GM21526 (cell line): ENCODE measurements at regions not wholly inside any gene's neighbourhood (a gene's known extent, or its start where the extent isn't known, plus 50 kb on each side); places are given as distances from the start of the nearest gene placed in this dataset.

Experiments used
- ATAC-seq: cut with Tn5 transposase; IDR thresholded peaks from one replicate; pipeline ENCODE4 v1.9.1; 2021; ENCODE audit warnings: moderate library complexity; ENCODE audit not compliant: unreplicated experiment, low FRiP score

- no peak for ATAC-seq
Measured at GRCh38 chr10:117903854-117904253, 142.9 kb downstream of the RAB11FIP2 start.

DNA sequence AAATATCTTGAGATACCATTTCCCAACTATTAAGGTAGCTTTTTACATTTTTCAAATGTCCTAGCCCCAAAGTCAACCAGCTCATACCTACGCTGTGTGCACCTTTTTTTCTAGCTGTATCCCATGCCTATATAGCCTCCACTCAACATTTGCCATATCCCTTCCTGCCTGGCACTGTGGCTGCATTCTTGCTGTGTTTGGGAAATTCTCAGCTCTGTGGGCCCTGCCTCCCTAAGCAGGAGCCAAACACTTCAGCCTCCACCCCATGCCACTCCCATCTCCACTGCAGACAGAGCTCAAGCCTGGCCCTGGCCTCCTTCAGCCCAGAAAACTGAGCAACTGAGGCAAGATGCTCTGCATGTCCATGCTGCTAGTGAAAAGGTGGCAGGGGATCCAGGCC is 141.3 kb downstream of the RAB11FIP2 start:
- no peak for ATAC-seq

GRCh38 chr10:117911684-117912083 is 135.1 kb downstream of the RAB11FIP2 start:
- no peak for ATAC-seq

- no peak for ATAC-seq
Measured at GRCh38 chr10:117914334-117914733, 132.4 kb downstream of the RAB11FIP2 start.

- ATAC-seq: no peak
Measured at GRCh38 chr10:117920956-117921355, 125.8 kb downstream of the RAB11FIP2 start.

DNA sequence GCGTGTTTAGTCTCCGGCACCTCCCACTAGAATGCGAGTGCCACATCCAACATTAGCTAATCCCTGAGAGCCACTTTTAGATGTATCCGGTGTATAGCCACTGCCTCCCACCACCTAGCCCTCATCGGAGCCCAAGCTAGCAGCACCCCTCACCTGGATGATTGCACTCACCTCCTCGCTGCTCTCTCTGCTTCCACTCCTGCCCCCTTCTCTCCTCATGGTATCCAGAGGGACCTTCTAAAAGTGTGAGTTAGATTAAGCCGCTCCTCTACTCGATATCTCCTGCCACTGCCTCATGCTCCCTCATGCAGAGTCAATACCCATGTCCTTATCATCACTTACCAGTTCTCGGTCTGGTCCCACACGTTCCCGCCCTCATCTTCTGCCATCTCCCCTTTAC is 125.3 kb downstream of the RAB11FIP2 start:
- ATAC-seq: no peak

GRCh38 chr10:117924820-117925219 is 121.9 kb downstream of the RAB11FIP2 start:
- ATAC-seq: no peak

DNA sequence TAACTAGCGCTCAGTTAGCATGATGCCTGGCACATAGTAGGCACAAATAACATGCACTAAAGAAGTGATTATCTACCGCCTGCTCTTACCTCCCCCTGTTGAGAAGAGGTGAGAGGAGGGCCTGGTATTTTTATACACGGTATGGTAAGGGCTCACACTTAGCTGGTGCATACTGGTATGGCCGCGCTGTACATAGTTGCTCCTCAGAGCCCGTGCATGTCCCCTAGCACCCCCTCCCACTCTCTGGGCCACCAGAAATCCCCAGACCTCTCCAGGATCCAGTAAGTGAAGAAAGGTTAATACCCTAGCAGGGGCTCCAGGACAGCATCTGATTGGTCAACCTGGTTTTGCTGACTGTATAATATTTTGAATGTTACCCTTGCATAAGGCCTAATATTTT is 121.4 kb downstream of the RAB11FIP2 start:
- ATAC-seq: no peak

DNA sequence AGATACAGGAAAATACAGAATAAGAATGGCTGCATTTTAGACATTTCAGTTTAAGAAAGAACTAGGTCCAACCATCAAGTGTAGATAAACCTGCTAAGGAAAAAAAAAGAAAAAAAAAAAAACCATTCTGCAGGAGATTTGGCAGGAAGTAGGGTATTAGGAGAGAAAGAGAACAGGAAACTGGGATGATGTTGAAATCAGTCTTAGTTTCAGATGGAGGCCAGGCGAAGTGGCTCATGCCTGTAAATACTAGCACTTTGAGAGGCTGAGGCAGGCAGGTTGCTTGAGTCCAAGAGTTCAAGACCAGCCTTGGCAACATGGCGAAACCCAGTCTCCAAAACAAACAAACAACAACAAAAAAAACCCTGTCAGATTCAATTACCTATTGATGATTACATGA is 120.2 kb downstream of the RAB11FIP2 start:
- ATAC-seq: no peak

DNA sequence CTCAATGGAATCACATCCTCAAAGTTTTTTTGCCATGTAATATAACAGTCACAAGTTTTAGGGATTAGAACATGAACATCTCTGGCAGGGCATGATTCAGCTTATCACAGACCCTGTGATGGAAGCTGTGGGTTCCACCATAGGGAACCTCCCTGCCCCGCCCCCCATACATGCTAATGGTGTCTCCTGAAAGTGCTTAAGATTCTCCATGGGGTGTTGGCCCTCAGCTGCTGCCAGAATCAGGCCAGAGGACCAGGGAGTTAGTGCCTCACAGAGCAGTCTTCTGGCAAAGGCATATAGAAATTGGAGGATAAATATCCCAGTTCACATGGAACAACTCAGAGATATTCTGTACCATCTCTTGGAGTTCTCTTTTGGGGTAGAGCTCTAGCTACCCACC is 119.4 kb downstream of the RAB11FIP2 start:
- no peak for ATAC-seq

DNA sequence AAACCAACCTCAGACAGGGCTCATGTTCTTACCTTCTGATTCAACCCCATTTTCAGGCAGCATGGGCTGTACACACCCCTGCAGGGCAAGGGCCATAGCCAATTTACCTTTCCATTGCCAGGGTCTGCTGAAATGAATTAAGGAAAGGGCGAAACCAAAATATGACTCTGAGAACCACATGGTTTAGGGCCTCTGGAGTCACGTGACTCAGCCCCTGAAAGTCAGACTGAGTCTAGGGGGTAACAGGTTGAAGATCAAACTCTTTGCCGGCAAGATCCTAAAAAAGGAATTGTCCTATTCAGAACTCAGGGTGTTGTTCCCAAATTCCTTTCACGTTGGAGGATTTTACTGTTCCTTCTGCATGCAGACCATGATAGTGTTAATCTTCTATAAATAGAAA is 118.9 kb downstream of the RAB11FIP2 start:
- ATAC-seq: no peak

DNA sequence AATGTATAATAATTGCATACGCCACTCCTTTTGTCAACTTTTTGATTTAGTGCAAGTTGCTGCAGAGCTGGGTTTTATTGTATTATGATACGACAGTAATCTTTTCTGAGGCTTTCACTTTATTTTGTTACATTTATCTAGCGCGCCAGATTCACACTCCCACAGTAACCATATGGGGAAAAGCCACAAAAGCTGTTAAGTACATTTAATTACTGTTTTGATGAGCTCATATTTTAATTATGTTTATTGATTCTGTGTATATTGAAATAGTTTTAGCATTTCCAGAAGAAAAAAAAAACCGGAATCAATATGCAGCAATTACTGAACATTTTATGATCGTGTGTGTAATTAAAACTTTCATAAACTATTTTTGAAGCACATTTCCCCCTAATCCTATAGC is 118.5 kb downstream of the RAB11FIP2 start:
- no peak for ATAC-seq

GRCh38 chr10:117928741-117929140 is 118.0 kb downstream of the RAB11FIP2 start:
- no peak for ATAC-seq

- no peak for ATAC-seq
Measured at GRCh38 chr10:117929327-117930067, 117.2 kb downstream of the RAB11FIP2 start.

DNA sequence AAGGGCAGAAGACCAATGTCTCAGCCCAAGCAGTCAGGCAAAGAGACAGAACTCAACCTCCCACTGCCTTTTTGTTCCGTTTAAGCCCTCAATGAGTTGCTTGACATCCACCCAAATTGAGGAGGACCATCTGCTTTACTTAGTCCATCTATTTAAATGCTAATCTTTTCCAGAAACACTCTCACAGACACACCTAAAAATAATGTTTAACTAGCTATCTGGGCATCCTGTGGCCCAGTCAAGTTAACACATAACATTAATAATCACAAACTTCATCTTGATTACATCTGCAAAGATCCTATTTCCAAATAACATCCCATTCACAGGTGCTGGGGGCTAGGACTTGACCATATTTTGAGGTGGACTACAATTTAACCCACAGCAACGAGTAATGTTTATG is 115.7 kb downstream of the RAB11FIP2 start:
- ATAC-seq: no peak

- ATAC-seq: no peak
Measured at GRCh38 chr10:117933036-117933435, 113.7 kb downstream of the RAB11FIP2 start.

DNA sequence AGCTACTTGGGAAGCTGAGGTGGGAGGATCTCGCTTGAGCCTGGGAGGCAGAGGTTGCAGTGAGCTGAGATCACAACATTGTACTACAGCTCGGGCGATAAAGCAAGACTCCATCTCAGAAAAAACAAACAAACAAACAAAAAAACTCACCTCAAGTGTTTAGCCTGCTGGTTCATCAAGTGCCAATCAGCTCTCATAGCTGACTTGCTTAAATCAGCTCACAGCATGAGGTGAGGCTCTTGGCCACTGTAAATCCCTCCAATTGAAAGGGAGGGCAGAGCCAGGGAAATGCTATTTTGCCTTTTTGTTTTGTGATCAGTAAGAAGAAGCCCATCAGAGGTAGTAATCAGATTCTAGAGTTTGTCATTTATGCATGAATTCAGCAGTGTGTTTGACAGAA is 112.3 kb downstream of the RAB11FIP2 start:
- no peak for ATAC-seq

DNA sequence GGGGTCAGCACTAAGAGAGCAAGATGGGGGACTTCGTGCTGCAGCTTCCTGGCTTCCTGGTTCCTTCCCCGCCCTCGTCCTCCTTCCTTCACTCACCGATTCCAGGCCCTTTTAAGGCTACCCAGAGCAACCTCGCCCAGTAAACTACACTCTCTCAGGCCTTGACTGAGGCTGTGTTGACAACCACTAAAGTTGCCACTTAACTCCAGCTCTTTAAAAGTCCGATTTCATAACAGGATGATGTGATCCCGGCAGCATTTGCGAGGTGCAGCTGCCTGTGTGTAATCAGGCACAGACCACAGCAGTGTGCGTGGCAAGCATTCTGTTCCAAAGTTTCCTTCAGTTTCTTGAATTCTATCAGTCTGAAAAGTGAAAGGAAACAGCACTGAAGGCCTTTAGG is 110.6 kb downstream of the RAB11FIP2 start:
- no peak for ATAC-seq

GRCh38 chr10:117936566-117936965 is 110.2 kb downstream of the RAB11FIP2 start:
- no peak for ATAC-seq

GRCh38 chr10:117936976-117937375 is 109.8 kb downstream of the RAB11FIP2 start:
- ATAC-seq: no peak

GRCh38 chr10:117938104-117938503 is 108.6 kb downstream of the RAB11FIP2 start:
- no peak for ATAC-seq

GRCh38 chr10:117942226-117942625 is 104.5 kb downstream of the RAB11FIP2 start:
- ATAC-seq: no peak
